ENCODE measurements at regions not wholly inside any gene's neighbourhood (a gene's known extent, or its start where the extent isn't known, plus 50 kb on each side); places are given as distances from the start of the nearest gene placed in this dataset.

- TF ChIP-seq CTCF (IDR thresholded peaks at IDR 0.05): no peak
- no peak for TF ChIP-seq POLR2A (IDR thresholded peaks at IDR 0.05)
Measured at GRCh38 chr1:34657849-34658248, 97.0 kb upstream of the GJB5 start.

All from lower leg skin (tissue), 3 donors.